ENCODE measurements at regions not wholly inside any gene's neighbourhood (a gene's known extent, or its start where the extent isn't known, plus 50 kb on each side); places are given as distances from the start of the nearest gene placed in this dataset.

DNA sequence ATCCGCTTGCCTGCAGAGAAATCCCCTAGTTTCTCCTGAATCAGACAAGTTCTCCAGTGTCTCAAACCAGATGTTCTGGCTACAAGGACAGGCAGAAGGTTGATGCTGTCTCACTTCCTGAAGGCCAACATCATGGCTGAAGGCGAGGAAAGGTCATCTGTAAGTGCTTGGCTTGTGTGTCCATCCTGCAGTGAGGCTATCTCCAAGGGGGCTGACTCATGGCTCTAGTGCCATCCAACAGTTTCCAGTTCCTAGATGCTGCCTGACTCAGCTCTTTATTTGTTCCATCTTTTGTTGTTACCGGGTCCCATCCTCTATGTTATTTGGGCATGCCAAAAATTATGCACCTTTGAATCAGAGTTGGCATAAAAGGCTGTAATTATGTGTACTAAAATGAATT, 232.1 kb upstream of the TBX3 start:
- no peak for DNase-seq

DNA sequence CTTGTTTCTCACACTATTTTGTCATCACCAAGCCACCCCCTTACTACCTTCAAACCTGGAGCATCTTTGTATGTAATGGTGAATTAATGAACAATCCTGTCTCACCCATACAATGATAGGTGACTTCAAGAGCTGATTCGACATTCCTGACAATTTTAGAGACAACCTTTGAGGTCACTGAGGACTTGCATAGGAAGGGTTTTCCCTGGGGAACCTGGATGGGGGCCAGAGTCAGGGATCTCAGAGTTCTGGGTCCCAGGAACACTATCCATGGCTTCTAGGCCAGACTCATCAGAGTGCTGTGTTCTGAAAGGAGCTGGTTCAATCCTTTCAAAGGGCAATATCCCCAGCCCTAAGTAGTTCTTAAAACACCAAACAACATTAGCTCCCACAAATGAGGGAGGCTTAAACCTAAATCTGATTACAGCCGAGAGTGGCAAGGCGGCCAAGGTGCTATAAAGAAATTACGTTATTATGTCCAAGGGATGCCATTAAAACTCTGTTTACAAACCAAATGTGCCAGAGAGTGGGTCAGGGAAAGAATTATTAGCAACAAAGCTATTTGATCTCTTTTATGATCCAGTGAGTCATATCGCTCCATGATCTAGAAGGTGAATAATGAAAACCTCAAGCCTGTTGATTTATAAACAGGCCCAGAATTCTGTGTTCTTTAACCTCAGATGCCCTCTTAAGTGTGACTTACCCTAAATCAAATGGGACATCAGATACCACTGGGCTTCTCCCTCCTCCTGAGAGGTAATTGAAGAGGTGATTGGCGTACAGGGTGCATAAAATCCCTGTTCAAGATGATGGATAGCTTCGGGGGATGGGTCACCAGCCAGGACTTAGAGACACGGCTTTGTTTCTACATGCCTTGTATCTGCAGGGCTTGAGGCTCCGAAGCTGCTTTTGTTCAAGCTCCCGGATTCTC, 230.2 kb upstream of the TBX3 start:
- no peak for DNase-seq

DNA sequence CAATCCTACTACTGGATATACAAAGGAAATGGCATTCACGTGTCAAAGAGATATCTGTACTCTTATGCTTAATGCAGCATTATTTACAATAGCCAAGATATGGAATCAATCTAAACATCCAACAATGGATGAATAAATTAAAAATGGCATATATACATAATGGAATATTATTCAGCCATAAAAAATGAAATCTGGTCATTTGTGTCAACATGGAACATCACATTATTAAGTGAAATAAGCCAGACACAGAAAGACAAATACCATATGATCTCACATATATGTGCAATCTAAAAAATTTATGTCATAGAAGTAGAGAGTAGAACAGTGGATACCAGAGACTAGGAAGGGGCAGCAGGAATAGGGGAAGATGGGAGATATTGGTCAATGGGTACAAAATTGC, 228.8 kb upstream of the TBX3 start:
- no peak for DNase-seq

DNA sequence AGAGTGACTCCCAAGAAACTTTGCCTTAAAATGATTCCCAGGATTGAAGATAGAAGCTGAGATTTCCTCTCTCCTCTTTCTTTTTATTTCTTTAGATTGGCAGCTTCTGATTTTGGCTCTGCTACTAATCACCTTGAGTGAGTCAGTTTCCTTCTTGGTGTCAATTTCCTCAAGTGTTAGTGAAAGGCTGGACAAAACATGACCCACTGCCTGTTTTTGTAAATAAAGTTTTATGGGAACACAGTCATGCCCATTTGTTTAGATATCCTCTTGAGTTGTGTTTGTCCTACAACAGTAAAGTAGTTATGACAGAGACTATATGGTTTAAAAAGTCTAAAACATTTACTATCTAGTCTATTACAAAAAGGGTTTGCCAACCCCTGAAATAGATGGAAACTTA, 227.2 kb upstream of the TBX3 start:
- DNase-seq: no peak

DNA sequence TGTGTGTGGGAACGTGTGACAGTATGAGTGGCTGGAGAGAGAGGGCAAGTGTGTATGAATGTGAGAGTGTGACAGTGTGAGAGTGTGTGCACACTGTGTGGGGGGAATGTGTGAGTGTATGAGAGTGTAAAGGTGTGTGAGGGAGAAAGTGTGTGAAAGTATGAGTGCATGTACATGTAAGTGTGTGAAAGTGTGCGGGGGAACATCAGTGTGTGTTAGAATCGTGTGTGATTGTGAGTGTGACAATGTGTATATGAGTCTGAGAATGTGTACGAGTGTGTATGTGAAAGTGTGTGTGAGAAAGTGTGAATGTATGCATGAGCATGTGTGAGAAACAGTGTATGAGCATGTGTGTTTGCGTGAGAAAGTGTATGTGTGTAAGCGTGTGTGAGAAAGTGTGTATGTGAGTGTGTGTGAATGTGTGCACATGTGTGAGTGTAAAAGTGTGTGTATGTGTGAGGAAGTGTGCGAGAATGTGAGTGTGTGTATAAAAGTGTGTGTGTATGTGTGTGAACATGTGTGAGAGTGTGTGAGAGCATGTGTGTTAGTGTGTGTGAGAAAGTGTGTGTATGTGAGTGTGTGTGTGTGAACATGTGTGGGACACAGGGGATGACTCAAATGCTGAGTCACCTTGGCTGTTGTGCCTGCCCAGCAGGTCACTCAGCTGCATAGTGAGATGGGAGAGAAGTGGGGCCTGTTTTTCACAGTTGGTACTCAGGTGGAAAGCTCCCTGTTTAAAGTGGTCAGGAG, 220.5 kb upstream of the TBX3 start:
- no peak for DNase-seq

DNA sequence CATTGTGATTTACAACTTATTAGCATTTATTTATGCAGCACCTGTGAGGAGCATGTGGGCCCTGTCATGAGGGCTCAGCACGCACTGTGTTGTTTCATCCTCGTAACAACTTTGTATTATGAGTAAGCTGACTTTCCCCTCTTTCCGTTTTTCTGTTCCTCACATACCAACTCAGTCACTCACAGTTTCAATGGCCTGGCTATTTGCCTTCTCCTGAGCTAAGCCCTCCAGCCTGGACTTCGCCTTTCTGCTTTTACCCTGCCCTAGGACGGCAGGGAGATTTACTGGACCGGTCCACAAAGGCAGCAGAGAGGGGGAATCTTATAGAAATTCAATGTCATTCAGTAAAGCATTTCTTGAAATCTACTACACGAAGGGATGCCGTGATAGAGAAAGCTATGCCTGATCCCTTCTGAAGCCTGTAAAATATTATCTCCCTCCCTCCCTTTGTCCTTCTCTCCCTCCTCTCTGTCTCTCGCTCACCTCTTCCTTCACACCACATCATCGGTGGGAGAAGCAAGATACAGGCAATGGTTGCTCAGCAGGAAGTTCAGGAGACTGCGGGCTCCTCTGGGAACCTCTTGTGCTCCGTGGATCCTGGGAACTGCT, 219.2 kb upstream of the TBX3 start:
- no peak for DNase-seq

DNA sequence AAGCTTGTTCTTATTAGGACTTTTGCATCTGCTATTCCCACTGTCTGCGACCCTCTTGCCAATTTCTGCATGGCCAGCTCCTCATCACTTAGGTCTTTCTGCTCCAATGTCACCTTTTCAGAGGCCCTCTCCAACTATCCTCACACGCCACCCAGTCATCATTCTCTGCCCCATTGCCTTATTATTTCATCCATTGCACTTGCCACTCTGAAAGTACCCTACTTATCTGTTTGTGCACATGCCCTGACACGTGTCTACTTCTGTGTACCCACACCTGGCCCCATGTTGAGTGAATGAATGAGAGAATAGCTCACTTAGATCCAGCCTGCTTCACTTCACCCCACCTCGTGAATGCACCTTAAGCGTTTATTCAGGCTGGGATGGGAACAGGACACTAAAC, 218.7 kb upstream of the TBX3 start:
- no peak for DNase-seq

DNA sequence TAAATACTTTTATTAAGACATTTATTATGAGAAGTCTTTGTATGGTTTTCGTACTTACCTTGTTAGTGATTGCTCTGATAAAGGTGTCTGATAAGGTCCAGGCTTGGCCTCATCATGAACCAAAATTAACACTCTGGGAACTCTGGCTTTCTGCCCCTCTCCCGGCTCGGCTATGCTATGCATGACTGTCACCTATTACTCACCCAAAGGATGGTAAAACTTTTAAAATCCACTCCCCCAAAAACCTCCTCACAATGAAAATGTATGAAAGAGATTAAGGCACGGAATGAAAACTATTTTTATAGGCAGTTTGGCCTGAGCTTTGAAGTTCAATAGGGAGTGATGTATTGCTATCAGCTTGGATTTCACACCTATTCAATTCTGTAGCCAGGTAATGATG, 217.3 kb upstream of the TBX3 start:
- no peak for DNase-seq

DNA sequence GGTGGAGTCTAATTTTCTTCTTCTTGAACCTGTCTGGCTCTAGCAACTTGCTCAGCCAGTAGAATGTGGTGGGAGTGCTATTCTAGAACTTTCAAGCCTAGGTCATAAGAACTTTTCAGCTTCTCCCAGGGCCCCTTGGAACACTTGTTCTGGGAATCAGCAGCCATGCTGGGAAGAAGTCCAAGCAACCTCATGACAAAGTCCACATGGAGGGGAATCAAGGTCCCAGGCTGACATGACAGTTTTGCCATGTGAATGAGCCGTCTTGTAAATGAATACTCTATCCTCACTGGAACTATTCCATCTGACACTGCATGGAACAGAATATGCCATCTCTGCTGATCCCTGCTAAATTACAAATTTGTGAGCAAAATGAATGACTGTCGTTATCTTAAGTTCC, 214.2 kb upstream of the TBX3 start:
- DNase-seq: no peak

DNA sequence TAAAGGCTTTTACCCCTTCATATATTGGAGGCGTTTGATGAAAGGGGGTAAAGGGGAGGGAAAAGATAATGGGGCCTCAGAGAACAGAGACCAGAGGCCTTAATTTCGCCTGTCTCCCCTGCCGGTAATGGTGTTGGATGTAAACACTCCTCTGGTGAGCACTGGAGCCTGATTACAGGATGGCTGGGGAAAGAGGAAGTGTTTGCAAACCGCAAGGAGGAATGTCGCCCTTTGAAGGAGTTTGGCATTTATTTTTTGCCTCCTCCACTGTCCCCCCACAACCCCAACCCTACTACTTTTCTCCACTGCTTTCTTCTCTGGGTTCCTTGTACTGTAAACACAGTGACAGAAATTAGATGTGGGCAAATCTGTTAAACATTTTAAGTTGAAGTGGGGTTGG, 211.9 kb upstream of the TBX3 start:
- DNase-seq: no peak

DNA sequence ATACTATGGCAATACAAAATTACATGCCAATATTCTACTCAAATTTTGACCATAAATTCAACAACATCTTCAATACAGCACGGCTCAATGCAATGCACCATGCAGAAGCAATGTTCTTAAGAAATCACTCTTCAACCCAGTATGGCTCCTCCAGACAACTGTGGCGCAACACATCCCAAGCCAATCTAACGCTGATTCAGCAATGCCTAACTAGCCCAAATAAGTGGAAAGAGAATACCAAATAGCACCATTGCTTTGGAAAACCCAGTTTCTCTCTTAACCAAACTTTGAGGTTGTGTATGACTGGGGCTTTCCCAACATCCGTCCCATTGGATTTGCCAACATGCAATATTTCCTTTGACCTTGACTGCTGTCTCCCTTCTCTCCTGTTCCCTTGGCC, 211.1 kb upstream of the TBX3 start:
- no peak for DNase-seq

DNA sequence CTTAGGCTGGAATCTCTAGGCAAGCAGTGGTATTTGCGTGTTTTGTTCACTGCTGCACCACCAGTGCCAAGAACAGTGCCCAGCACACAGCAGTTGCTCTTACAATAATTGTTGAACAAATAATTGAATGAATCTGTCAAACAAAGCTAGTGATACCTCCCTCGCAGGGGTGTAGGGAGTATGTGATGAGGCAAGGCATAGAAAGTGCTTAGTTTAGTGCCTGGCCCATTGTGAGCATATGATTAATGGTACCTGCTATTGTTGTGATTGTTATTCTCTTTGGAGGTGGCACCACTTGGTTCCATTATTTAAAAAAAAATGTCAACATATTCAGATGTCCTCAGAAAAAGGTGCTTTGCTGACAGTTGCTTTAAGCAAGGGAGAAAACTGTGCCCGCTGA, 210.1 kb upstream of the TBX3 start:
- no peak for DNase-seq

DNA sequence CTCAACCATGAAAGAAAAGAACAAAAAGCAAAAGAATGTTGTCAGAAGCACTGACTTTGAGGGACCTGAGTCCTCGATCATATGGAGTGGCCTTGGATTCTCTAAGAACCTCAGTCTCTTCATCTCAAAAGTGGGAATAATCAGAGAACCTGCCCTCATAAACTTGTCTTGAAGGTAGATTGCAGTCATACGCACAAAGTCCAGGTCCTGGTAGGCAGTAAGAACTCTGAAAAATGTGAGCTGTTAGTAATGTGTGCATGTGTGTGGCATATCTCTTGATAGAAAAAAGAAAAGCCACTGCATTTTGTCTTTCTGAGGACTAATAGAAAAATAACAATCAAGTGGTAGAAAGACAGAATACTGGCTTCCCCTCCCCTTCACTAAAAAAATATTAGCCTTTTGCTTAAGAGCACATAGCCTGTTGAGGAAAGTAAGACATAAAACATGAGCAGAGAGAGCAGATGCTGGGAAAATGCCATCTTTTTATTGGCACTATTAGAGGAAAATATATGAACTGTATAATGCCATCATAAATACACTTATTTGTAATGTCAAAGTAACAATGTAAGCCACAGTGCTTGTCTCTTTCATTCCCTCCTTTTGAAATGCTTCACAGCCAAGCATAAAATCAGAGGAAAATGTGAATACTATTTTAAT, 205.1 kb upstream of the TBX3 start:
- no peak for DNase-seq

DNA sequence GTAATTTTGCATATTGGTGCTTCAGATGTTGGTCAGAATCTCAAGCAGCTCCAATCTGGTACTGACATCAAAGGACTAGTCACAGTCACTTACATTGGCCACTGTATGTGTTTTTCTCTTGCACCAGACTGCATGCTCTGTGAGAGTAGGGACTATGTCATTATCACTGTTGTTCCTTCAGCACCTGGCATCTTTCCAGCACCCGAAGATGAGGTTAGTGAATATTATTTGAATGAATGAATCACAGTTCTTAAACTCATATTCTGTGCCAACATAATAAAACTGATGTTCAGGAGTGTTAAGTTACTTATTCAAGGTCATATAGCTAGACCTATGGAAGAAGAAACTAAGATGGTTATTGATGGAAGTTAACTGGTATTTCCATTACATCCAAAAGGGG, 204.5 kb upstream of the TBX3 start:
- DNase-seq: no peak

DNA sequence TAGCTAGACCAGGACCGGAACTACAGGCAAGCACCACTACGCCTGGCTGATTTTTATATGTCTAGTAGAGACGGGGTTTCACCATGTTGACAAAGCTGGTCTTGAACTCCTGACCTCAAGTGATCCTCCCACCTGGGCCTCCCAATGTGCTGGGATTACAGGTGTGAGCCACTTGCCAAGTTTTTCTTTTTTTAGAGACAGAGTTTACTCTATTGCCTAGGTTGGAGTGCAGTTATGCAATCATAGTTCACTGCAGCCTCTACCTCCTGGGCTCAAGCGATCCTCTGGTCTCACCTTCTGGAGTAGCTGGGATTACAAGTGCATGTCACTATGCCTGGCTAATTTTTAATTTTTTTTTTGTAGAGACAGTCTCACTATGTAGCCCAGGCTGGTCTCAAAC, 201.5 kb upstream of the TBX3 start:
- no peak for DNase-seq

DNA sequence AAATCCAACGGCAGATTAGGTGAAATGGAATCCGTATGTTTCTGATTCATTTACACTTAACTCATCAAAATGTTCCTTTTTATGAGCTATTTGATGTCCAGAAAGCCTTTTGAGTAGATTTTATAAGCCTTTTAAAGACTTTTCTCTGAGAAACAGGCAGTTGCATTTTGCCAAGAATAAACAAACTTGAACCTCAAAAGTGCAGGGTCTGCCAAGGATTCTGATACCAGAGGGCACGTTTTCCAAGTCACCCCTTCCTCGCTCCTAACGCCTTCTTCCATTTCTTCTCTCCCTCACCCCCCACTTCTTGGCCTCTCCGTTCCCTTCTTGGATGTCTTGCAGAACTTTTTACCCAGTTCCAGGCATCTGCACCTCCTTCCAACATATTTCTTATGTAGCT, 200.6 kb upstream of the TBX3 start:
- DNase-seq: no peak

DNA sequence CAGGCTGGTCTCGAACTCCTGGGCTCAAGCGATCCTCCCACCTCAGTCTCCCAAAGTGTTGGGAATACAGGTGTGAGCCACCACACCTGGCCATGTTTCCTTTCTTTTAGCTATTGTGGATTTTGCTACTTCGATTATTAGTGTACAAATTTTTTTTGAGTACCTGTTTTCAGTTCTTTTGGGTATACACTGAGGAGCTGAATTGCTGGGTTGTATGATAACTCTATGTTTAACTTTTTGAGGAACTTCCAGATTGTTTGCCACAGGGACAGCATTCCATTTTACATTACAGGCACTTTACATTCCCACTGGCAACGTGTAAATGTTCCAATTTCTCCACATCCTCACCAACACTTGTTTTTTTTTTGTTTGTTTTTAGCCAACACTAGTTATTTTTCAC, 198.1 kb upstream of the TBX3 start:
- no peak for DNase-seq

DNA sequence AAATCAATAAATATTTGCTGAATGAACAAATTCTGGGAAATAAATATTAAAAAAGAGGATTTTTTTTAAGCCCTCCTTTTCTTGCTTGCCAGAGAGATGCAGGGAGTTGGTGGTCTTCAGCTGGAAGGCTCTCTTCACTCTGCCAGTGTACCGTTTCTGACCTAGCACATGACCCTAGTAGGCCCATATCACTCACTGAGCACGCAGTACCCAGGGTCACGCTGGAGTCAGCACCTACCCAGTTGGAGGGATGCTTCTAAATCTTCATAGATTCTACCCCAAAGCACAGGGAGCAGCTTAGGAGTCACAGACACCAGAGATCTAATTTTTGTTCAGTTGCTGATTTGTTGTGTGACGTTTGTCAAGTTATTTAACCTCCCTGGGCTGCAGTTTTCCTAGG, 195.4 kb upstream of the TBX3 start:
- DNase-seq: no peak

DNA sequence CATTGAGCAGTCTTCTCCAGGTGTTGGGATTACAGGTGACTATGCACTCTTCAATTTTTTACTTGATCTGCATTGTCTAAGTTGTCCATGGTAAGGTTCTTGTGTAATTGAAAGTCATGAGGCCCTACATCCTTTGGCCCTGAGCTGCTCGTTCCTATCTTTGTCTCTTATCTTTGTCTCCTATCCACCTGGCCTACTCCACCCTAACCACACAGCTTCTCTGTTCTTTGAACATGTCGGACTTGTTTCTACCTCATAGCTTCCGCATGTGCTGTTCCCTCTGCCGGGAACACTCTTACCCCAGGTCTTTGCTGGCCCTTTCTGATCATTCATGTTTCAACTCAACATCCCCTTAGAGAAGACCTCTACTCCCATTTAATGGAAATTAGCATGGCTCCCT, 194.8 kb upstream of the TBX3 start:
- no peak for DNase-seq

DNA sequence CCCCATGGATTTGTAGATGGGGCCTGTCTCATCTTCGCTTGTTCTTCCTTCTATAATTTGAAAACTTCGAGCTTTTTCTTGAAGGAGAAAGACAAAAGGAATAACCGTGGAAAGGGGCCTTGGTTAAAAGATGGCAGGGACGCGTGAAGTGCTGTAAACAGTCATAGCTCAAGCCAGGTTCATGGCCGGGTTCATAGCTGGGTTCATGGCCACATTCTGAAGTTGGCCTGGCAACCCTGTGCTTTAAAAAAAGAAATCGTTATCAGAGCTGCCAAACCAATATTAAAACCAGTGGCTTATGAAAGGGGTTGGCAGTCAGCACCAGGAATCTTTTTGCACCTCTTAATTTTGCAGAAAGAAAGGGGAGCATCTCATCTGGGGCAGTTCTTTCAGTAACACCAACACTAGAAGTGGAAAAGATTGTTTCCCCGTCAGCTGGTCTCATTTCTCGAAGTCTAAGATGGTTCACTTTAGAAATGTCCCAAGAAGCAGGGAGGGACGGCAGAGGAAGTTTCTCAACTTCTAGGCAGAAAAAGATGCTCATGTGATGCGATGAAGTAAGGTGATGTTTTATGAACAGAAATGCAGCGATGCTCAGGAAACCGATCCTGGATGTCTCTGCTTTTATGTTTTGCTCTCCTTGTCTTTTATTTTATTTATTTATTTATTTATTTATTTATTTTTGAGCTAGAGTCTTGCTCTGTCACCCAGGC, 193.1 kb upstream of the TBX3 start:
- DNase-seq: no peak

DNA sequence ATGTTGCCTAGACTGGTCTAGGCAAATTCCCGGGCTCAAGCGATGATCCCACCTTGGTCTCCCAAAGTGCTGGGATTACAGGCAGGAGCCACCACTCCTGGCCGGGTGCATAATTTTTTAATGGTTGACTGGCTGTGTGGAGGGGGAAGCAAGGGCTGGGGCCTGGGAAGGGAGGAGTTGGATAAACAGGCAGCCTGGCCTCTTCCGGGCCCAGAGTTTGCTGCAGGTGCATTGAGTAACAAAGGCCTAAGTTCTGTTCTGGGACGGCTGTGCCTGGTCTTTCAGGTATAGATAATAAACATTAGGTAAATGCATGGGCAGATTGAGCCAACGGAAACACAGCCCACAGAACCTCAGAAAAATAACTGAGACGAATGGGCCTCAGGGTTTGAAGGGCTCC, 191.3 kb upstream of the TBX3 start:
- DNase-seq: no peak

DNA sequence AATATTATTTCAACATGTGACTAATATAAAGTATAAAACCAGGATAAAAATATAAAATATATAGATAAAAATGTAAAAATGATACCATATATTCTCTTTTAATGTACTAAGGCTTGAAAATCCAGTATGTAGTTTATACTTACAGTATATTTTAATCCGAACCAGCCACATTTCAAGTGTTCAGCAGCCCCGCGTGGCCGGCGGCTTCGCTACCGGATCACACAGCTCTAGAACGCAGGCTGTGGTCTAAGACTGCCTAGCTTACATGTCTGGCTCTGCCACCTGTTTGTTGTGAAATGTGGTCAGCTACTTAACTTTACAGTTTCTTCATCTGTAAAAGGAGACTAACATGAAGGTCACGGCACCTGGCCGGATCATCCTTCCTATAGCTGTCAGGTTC, 189.7 kb upstream of the TBX3 start:
- no peak for DNase-seq

Data from CD4-positive, alpha-beta T cell treated with Interferon gamma for 1 hour (primary cell).